ENCODE measurements at regions not wholly inside any gene's neighbourhood (a gene's known extent, or its start where the extent isn't known, plus 50 kb on each side); places are given as distances from the start of the nearest gene placed in this dataset.
"Not testable (repeated sequence)": the region's sequence is repeated elsewhere in the genome, so short reads cannot be mapped to it uniquely, and the experiment has no call there.

DNA sequence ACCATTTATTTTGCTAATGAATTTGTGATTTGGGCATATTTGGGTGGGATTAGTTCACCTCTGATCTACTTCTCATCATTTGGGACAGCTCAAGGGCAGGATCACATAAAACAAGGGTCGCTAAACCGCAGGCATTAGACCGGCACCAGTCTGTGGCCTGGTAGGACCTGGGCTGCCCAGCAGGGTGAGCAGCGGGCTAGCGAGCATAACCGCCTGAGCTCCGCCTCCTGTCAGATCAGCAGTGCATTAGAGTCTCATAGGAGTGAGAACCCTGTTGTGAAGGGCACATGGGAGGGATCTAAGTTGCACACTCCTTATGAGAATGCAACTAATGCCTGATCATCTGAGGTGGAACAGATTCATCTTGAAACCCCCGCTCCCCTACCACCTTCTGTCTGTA lies 785.3 kb downstream of the TRHDE start:
- no peak for DNase-seq

DNA sequence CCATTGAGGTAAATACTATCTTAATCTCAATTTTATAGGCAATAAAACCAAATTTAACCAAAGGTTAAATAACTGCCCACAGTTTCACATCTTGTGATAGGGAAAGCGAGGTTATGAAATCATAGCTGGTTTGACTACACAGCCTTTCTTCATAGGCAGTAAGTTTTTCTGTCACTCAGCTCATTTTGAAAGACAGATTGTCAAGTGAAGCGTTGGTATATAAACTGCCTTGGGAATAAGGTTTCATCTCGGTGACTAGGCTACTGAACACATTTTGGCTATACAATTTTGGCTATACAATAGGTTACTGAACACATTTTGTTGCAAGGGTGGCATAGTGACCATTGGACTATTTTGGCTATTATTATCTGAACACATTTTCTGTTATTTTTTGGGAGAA lies 793.7 kb downstream of the TRHDE start:
- DNase-seq: no peak

DNA sequence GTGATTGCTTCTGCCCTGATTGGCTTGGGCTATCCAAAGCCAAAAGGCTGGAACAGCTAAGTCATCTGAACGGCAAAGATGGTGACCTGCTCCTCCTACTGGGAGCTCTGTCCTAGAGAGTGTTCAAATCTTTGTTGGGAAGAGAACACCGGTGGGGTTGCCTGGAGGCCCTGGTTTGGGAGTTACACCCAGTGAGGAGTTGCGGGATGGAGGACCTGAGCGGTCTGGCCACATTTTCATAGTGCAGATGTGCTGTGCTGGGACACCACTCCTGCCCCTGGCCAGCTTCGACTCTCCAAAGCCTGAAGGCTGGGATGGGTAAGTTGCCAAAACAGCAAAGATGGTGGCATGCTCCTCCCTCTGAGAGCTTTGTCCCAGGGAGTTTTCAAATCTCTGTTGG lies 795.4 kb downstream of the TRHDE start:
- DNase-seq: no peak

DNA sequence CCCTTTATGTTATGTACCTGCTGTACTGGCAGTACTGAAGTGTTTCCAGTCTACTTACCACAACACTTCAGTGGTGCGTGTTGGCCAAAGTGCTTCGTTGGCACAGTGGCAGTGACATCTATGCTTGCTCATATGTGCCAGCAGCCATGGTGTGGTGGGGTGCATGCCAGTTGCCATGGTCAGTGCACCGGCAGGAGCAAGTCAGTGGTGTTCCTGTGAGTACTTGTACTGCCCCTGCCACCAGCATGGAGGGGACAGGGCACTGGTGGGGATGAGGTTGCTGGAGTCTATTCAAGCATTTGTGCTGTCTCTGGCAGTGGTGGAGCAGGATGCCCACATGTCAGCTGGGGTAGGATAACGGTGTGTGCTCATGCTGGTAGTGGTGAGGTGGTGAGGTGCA lies 800.0 kb downstream of the TRHDE start:
- no peak for DNase-seq

DNA sequence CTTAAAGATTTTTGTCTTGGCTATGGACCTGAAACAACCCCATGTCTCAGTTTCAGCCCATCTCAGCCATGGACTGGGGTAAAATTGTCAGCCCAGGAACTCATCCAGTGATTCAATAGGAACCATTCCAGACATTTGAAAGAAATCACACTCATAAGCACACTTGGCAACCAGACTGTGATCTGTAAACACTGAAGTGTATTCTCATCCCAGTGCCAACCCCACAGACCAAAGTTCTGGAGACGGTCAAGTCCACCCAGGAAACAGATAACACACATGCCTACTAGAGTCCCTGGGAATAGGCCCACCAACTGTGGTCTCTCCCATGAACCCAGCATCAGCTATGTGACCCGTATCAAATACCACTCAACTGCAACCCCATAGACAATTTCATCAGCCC lies 804.6 kb downstream of the TRHDE start:
- DNase-seq: no peak

DNA sequence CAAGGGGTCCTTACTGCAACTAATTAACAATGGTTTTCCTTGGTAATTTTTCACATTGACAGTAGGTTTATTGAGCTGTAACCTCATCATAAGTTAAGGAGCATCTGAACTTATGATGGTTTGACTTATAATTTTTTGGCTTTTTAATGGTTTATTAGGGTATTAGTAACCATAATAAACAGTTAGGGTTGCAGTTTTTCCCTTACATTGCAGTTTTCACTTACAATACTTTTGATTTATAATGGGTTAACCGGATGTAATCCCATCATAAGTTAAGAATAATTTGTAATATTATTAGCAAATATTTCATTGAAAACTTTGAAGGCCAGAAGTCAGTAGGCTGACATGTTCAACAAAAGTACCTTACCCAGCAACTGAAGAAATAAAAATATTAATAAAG lies 811.6 kb downstream of the TRHDE start:
- DNase-seq: no peak

DNA sequence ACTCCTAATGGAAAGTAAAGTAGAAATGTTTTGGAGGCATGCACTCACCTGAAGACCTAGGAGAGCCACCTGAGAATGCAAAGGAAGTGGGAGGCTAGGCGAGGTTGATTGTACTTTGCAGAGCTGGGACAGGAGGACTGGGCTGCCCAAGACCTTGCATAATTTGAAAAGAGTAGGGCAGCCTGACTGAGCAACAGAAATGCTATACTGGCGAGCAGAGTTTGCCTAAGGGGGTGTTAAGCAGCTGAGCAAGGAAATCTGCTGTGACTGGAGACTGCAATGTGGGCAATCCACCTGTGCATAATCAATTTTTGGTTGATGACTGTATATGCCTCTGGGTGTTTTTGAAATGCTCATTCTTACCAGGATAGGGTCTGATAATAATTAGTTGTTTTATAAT lies 834.1 kb downstream of the TRHDE start:
- no peak for DNase-seq

DNA sequence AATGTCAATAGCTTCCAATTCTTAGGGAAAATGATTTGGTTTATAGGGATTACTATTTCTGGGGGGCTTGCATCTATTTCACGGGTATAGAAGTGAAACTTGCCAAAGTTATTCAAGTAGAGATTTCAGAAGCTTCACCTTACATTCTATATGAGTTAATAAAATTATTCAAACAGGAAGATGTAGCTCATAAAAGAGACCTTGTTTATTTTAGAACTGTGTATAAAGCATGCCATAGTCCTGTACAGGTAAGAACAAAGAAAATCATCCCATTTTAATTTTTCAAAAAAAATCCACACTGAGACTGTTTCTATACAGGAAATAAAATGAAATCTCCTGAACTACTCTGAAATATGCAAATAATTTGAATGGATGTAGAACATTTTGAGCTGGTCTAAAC lies 834.7 kb downstream of the TRHDE start:
- no peak for DNase-seq

DNA sequence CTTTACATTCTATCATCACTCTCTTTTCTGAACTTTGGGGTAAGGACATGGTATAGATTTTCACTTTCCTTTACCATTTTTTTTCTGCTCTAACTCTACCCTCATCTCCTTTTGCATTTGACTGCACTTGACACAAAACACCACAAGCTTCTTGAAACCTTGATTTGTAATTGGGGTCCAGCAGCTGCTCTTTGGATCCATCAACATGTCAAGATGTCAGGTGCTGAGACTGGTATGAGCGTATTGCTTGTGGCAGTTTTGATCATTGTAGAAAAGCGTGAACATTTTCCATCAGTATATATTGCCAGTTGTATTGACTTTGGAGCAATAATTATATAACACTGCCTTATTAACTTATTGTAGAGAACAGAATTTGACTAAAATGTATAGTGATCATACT lies 838.6 kb downstream of the TRHDE start:
- DNase-seq: no peak

DNA sequence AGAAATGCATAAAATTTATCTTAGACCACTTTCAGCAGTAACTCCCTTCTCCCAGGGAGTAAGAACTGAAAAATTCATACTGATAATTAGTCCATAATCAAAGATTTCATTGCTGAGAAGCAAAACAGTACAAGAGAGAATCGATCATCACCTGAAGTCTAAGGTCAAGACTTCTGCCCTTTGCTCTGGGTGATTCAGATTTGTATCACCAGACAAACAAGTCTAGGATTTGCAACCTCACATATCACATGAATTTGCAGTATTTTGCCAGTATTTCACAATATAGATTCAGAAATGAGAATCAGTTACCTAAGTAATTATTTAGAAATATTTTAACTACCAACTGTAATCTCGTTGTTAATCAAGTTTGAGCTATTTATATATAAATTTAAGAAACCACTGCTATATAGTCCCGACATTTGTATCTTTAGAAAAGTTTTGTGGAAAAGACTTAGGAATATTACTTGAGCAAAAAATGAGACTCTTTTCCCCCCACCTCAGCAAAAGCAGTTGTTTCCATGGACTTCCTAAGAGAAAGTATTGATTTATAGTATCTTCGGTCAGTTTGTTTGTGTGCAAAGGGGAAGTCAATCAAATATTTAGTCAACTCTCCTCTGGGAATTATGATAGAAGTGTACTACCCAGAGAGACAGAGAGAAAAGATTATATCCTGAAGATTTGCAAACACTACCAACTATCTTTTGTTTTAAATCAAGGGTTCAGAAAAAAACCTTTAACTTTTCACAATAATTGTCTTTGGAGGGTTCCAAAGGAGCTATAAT lies 840.1 kb downstream of the TRHDE start:
- DNase-seq: no peak

DNA sequence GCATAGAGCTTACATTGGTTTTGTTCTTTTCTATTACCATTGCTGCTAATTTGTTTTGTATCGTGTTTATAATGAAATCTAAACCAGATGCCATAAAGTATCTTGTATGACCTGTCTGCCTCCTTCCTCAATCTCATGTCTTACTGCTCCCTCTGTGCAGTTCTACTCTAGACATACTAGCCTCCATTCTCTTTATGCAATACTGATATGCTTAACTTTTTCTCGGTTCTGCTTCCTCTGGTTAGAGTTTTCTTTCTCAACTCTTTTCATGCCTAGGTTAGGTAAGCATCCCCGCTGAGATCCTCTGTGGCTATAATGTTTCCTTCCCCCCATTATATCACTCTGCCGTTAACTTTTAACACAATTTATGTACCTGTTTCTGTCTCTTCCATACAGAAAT lies 852.3 kb downstream of the TRHDE start:
- DNase-seq: no peak

DNA sequence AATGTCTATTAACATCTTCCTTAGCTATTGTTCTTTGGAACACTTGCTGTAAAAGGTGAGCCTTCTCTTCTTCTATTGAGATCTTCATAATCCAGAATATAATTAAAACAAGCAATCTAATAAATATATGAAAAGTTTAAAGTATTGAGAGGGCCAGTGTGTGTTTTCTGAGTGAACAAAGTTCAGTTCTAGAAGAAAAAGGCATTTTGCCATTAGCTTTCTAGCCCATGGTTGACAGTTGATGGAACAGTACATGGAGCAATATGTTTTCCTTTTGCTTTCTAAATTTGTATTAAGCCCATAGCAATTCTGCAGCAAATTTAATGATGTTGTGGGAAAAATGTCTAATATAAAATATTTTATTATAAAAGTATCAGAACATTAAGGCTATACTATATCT lies 853.0 kb downstream of the TRHDE start:
- no peak for DNase-seq

DNA sequence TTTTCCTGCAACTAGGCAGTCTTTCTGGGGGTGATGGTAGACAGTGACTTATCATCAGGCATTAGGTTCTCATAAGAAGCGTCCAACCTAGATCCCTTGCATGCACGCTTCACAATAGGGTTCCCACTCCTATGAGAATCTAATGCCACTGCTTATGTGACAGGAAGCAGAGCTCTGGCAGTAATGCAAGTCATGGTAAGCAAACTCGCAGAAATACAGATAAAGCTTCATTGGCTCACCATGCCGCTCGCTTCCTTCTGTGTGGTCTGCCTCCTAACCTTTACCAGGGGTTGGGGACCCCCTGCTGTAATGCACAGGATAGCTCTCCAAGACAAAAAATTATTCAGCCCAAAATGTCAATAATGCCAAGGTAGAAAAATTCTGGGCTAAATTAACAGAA lies 864.2 kb downstream of the TRHDE start:
- no peak for DNase-seq

DNA sequence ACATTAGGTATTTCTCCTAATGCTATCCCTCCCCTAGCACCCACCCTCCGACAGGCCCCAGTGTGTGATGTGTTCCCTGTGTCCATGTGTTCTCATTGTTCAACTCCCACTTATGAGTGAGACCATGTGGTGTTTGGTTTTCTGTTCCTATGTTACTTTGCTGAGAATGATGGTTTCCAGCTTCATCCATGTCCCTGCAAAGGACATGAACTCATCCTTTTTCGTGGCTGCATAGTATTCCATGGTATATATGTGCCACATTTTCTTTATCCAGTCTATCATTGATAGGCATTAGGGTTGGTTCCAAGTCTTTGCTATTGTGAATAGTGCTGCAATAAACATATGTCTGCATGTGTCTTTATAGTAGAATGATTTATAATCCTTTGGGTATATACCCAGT lies 867.5 kb downstream of the TRHDE start:
- DNase-seq: not testable (repeated sequence)

DNA sequence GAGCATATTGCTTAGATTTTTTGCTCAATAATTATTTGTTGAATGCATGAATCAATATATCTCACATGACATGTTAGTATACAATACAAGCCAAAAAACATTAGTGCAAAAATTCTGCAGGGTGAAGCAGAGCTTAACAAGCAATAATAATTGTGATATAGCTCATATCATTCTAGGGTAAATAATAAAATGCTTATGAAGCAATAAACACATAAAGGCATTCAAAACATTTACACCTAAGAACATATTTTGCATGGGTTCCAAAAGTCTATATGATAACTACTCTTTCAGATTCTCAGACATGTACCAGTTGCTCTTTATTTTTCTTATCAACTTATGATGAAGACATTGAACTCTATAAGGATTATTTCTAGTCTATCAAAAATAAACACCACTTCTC lies 886.2 kb downstream of the TRHDE start:
- no peak for DNase-seq

DNA sequence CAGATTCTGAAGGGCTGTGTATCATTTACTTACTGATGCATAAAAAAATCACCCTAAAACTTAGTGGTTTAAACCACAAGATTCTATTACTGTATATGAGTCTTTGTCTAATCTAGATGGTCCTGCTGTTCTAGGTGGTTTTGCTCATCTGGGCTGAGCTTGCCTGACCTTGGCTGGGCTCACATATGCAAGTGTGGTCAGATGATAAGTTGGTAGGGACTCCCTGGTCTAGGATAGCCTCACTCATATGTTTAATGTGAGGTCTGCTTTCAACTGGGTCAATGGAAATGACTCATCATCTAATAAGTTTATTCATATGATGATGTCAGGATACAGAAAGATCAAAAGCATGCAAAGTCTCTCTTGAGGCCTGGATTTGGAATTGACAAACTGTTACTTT lies 887.8 kb downstream of the TRHDE start:
- DNase-seq: no peak

DNA sequence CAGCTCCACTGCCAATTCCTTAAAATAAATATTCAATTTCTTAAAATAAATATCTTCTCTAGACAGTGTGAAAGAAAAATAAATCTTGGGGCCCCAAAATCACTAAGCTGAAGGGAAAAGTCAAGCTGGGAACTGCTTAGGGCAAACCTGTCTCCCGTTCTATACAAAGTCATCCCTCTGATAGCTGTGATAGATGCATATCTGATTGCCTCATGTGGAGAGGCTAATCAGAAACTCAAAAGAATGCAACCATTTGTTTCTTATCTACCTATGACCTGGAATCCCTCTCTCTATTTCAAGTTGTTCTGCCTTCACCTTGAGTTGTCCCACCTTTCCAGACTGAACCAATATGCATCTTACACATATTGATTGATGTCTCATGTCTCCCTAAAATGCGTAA lies 889.8 kb downstream of the TRHDE start:
- DNase-seq: no peak

DNA sequence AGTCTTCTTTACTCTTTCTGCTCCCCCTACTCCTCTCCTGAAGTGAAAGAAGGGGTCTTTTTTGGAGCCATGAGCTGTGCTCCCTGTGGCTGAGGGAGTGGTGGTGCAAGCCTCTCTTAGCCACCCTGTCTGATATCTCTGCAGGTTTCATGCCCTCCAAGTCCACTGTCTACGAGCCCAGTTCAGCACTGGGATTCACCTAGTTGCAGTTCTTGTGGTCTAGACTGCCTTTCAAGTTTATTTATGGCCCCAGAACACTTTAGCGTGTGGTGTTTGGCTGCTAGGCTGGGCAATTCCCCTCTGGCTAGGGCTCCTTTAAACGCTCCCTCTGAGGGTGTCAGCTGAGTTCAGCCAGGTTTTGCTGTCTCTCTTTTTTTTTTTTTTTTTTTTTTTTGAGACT lies 908.6 kb downstream of the TRHDE start:
- no peak for DNase-seq

DNA sequence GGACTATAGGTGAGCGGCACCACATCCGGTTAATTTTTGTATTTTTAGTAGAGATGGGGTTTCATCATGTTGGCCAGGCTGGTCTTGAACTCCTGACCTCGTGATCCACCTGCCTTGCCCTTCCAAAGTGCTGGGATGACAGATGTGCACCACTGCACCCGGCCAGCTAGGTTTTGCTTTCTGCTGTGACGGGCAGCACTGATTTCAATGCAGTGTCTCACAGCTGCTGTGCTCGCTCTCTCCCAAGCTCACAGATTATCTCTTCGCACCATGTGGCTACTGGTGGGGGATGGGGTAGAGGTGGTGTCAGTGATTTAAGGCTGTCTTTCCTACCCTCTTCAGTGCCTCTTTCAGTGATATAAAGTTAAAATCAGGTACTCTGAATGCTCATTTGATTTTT lies 909.1 kb downstream of the TRHDE start:
- no peak for DNase-seq

DNA sequence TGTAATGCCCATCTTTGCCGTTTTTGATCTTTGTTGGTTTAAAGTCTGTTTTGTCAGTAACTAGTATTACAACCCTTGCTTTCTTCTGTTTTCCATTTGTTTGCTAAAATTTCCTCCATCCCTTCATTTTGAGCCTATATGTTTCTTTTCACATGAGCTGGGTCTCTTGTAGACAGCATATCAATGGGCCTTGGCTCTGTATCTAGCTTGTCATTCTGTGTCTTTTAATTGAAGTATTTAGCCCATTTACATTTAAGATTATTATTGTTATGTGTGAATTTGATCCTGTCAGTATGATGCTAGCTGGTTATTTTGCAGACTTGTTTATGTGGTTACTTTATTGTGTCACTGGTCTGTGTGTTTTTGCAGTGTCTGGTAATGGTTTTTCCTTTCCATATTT lies 913.2 kb downstream of the TRHDE start:
- DNase-seq: no peak

DNA sequence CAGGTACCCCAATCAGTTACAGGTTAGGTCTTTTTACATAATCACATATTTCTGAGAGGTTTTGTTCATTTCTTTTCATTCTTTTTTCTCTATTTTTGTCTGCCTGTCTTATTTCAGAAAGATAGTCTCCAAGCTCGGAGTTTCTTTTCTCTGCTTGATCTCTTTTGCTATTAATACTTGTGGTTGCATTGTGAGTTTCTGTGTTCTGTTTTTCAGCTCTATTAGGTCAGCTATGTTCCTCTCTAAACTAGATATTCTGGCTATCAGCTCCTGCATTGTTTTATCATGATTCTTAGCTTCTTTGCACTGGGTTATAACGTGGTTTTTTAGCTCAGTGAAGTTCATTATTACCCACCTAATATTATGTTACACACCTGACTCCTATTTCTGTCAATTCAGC lies 914.1 kb downstream of the TRHDE start:
- DNase-seq: no peak

DNA sequence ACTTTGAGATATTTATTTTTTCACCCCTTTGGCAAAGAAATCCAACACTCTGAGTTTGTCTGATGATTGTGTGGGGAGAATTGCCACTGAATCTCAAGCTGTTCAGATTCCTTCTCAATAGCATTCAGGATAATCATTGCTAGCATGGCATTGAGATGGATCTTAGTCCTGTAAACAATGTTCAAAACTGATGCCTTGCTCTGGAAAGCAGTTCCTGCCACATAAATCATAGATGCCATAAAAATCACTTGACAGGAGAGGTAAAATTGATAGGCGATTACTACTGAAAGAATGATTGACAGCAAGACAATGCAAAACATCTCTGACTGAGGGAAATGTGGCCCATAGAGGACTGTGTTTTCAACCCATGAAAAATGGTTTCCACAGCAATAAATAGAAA lies 915.6 kb downstream of the TRHDE start:
- no peak for DNase-seq

DNA sequence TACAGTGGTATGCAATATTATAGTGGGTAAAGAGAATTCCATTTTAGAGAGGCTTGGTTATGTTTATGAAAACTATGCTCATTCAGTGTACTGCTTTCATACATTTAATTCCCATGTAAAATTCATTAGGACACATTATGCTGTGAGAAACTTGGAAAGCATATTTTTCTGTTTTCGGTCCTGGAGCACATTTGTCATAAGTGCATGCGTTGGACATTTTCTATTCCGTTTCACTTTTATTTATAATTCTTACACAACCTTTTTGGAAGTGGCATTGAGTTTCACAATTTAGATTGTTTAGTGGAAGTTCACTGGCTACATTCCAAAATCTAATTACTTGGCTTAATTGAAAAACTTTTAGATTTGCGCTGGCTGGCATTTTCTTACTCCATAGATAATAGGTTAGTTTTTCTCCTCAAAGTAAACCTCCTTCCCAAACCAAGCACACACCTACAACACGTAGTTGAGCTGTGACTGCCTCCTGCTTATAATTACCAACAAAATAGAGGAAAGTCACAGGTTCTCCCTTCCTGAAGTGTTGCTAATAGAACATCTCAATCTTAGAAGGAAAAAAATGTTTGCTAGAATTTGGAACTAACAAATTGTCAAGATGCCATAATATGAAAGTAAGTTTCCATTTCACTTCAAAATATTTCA lies 938.5 kb downstream of the TRHDE start:
- no peak for DNase-seq

DNA sequence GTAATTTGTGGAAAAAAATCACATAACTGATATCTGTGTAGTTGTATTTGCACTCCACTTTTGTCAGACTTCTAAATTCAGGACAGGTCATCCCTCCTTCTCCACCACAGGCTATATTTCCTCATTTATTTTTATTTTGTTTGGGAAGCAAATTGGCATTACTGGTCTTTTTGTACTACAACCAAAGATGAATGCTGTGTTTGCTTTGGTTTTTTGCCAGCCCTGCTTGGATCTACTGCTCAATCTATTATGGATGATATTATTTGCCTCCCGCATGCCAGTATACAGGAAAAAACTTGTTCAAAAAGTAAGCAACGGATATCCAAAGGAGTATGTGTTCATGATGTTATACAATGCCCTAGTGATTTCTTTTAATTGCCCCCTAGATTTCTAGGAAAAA lies 948.8 kb downstream of the TRHDE start:
- no peak for DNase-seq

DNA sequence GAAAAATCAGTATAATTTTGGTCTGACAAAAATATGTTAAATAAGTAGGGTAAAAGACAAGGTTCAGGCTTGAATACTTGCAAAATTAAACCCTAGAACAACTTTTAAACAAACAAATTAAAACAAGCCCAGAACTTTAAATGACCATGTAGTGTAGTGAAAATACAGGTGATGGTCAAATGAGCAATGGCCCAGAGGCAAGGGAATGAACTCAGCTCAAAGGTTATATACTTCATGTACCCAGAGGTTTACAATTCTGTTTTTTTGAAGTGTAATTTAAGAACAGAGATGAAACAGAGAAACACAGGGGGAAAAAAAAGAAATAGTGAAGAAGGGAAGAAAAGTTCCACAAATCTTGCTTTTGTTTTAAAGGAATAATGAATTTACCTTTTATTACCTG lies 949.2 kb downstream of the TRHDE start:
- no peak for DNase-seq

Measured in NCI-H1930 (cell line).